HG03103 (cell line): ENCODE measurements at regions not wholly inside any gene's neighbourhood (a gene's known extent, or its start where the extent isn't known, plus 50 kb on each side); places are given as distances from the start of the nearest gene placed in this dataset.
"Not testable (repeated sequence)": the region's sequence is repeated elsewhere in the genome, so short reads cannot be mapped to it uniquely, and the experiment has no call there.

ENCODE experiments used
- ATAC-seq: cut with Tn5 transposase; IDR thresholded peaks from one replicate; pipeline ENCODE4 v1.9.1; 2021; ENCODE audit warnings: low read depth; ENCODE audit not compliant: unreplicated experiment

- ATAC-seq: no peak
Observed at GRCh38 chr14:71741241-71741640, 191.0 kb upstream of the RGS6 start.

DNA sequence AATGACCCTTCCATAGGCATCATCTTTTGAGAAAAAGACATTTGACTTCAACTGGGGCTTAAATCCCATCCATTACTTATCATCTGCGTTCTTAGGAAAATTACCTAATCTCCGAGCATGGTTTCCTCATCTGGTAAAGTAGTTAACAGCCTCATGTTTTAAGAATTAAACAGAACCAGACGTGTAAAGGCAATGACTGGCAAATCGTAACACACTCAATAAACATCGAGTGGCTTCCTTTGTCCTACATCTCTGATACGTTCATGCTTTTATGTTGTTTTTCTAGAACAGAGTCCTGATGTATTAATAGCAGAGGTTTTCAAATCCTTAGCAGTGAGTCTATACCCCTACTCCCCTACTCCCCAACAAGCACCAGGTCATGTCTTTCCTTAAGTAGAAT, 189.7 kb upstream of the RGS6 start:
- no peak for ATAC-seq

- no peak for ATAC-seq
Observed at GRCh38 chr14:71745072-71745471, 187.2 kb upstream of the RGS6 start.

DNA sequence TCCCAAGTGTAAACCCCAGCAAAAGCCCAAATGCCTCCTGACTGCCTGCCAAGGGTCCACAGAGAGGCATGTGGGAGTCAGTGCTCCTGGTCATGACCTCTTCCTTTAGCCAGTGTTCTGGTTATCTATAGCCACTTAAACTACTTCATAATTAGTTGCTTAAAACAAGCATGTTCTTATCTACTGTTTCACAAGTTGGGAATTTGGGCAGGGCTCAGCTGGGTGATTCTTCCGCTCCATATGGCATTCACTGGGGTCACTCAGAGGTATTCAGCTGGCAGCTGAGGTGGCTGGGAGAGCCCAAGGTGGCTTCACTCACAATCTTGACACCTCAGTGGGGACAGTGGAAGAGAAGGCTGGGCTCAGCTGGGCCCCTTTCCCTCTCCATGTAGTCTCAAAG, 184.0 kb upstream of the RGS6 start:
- ATAC-seq: no peak

DNA sequence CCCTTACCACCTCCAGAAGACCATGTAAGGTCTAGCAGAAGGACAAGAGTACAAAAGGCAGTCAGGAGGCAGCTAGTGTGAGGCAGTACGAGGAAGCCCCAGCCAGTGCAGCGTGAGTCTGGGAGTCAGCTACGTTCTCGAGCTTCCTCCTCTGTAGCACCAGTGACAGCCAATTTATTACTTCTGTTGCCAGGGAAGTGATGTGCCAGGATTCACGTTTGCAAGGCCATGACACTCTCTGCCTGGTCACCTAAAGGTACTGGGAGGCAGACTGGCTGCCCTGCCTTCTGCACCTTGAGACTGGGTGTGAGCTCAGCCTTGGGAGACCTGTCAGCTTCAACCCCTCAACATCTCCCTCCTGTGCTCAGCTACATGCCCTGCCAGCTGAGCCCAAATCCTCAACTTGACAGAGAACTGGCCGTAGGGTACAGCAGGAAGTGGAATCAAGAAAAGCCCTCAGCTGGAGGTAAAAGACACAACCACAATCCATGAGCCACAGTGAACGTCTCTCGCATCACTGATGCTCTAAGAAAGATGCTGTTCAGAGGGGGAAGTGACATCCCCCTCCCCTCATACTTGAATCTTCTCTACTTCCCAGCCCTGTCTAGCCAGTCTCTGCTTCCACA, 182.5 kb upstream of the RGS6 start:
- no peak for ATAC-seq

DNA sequence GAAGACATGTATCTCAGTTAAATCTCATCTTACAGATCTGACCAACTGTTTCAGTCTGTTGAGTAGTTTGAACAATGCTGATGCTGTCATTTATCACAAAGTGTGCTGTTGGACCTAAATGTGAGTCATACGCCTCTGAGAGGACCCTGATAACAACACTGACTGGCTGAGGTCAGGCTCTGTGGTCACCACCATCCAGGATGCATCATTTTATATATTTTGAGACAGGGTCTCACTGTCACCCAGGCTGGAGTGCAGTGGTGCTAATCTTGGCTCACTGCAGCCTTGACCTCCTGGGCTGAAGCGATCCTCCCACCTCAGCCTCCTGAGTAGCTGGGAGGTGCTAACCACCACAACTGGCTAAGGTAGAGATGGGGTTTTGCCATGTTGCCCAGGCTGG, 181.0 kb upstream of the RGS6 start:
- ATAC-seq: no peak

- ATAC-seq: no peak
Observed at GRCh38 chr14:71752111-71752738, 180.0 kb upstream of the RGS6 start.

DNA sequence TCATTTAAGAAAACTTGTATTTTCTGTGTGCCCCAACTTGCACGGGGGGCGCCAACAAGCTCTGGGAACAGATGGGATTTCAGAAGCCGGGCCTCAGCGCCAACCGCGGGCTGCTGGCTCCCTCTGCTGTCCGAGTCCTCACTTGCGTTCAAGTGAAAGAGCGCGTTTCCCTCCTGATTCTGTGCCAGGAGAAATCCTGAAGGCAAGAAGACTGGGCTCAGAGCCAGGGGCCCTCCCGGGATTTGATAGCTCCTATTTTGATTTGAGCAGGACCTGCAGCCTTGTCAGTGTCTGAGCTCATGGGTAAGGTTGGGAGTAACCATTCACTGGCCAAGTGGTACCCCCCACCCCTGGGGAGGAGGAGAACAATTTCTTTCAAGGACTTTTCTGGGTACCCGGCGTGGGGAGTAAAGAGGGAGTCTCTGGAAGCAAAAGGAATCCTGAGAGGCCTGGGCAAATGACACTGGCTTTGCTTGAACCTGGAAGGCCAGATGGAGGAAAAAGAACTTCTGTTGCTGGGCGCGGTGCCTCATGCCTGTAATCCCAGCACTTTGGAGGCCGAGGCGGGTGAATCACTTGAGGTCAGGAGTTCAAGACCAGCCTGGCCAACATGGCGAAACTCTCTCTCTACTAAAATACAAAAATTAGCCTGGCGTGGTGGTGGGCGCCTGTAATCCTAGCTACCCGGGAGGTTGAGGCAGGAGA, 179.0 kb upstream of the RGS6 start:
- no peak for ATAC-seq

DNA sequence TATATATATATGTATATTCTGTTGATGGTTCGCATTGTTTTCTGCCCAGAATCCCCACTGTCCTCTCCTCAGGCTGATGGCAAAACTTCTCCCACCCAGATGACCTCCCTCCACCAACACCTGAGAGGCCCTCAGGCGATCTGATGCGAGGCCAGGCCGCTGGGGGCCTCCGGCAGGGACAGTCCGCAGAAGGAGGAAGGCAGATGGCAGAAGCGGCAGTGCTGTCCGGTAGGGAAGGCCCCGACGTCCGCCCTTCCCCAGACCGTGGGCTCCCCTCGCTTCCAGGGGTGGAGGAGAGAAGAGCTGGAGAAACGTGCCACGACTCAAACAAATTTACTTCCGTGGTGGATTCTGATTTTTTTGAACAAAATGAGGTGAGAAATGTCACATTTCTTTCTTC, 178.3 kb upstream of the RGS6 start:
- ATAC-seq: no peak

DNA sequence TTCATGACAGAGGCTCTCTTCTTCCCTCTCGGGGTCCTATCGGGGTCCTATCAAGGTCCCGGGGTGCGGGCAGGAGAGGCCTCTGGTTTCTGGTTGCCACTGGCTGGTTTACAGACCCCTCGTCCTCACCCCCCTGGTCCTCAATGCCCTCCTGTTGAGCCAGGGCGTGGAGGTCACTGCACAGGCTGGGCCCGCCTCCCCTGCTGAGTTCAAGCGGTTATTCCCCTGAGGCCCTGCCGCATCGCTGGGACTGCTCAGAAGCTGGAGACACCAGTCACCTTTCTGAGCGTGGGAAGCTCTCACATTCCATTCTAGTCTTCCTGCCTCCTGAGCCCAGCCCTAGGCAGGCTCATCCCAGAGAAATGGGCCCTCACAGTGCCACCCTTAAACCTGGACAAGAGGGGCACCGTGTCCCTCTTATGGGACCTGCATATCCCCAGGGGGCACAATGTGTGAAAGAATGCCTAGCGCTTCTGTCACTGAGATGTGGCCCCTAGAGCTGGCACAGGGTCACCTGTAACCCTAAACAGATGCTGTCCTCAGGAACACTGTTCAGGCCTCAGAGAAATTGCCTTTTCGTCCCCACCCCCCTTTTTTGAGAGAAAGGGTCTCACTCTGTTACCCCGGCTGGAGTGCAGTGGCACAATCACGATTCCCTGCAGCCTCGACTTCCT, 177.7 kb upstream of the RGS6 start:
- no peak for ATAC-seq

DNA sequence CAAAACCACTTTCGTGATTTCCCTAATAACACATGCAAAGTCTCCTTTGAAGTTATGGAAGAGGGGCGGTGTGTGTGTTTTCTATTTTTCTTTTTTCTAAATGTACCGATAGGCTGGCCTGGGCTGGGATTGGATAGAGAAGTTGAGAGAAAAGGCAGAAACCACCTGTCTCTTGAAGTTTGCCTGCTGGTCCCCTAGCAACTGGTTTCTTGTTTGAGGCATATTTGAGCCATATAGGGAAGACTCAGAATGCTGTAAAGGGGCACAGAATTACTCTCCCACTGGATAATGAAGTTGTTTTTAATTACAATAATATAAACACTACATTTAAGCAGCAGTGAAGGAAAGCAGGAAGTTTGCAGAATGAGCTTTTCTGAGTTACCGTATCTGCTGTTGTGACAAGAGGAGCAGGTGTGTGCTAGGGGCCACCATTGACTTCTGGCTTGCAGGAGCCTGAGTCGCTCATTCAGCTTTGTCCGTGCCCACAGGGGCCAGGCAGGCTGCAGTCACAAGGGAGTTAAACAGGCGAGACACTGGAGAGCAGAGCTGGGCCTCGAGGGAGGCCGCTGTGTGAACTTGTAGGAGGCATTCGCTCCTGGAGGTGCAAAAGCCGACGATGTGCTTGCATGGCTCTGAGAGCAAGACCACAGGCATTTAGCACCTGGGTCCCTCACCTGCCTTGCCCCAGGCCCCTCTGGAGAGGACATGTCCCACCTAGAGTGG, 173.8 kb upstream of the RGS6 start:
- ATAC-seq: no peak

DNA sequence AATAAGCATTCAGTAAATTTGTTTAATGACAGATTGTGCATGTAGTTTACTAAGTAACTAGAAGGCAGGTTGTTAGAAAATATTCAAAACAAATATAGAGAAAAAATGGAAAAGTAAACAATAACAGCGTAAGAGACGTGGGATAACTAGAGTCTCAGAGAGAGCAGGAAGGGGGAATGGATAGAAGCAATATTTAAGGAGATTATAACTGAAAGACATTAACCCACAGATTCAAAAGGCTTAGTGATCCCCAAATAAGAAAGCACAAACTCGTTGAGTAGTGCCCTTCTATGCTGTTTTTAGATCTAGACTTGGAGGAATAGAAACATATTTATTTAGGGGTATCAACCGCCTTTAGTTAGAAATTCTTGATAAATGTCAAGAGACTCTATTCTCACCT, 169.7 kb upstream of the RGS6 start:
- no peak for ATAC-seq

GRCh38 chr14:71764701-71765382, 167.4 kb upstream of the RGS6 start:
- ATAC-seq: no peak

- no peak for ATAC-seq
Observed at GRCh38 chr14:71765505-71765904, 166.7 kb upstream of the RGS6 start.

GRCh38 chr14:71770431-71770830, 161.8 kb upstream of the RGS6 start:
- no peak for ATAC-seq

- not testable (repeated sequence) for ATAC-seq
Observed at GRCh38 chr14:71771421-71771820, 160.8 kb upstream of the RGS6 start.

DNA sequence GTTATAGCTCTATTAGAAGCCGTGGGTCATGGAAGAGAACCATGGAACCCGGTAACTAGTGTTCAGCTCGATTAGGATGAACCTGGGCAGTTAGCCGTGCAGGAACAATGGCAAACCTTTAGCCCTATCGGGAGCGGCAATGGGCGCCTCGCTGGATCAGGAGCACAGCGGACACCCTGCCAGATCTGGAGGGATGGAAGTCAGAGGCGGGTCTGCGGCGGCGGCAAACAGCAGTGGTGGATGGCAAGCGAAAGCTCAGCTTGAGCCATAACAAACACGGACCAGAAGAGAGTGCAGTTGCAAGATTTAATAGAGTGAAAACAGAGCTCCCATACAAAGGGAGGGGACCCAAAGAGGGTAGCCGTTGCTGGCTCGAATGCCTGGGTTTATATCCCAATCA, 160.2 kb upstream of the RGS6 start:
- ATAC-seq: not testable (repeated sequence)

GRCh38 chr14:71773898-71774481, 158.2 kb upstream of the RGS6 start:
- ATAC-seq: no peak

DNA sequence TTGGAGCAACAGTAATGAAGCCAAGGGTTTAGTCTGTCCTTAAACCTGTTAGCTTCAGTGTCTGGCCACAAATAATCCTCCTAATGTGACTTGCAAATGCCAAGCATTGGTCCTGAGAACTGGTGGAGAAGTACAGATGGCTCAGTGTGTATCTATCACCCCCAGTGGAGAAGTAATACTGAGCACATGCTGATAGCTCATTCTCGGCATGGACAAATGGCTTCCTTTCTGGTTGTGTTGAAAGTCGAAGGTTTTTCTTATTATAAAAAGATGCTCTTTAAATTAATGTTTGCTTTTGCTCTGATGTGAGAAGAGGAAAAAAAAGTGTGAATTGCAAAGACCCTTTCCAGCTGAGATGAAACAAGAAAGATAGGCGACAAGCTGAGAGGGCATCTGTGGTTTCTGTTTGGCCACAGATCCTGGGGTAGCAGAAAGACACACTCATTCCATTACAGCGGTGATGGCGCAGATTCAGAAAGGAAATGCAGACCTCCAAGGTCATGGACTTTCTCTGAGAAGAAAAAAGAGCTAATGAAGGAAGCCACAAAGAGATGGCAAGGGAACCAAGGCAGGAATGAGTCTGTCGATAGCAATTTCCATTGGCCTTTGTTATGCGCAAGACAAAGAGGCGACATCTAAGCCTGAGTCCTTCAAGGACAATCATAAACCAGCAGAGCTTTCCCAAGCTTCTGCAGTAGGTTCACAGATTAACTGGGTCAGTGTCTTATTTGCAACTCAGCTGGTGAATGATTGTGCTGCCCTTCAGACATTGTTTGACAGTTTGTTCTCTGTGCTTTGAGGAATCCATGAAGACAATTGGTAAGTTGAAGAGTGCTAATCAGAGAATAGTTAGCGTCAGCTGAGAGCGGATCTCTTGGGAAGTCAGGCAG, 155.5 kb upstream of the RGS6 start:
- no peak for ATAC-seq
